Right cardiac atrium (tissue), 5 donors: ENCODE measurements at regions not wholly inside any gene's neighbourhood (a gene's known extent, or its start where the extent isn't known, plus 50 kb on each side); places are given as distances from the start of the nearest gene placed in this dataset.

Experiments
- ATAC-seq, 2 donors: fragments of 200-7000 bp; cut with Tn5 transposase; one replicate each; pipeline versions ENCODE4 v1.8.0 to v1.9.1; 2020; ENCODE audit warnings: moderate library complexity in 2 of 2, mild to moderate bottlenecking in 1 of 2
- DNase-seq, 3 donors: peaks; one replicate each; pipeline ENCODE4 v3.0.0-alpha.2; 2020
- H3K27ac ChIP-seq: one replicate; pipeline ENCODE4 v1.5.1; 2013; ENCODE audit warnings: mild to moderate bottlenecking, low read length, control low read depth, moderate library complexity
- H3K27me3 ChIP-seq: one replicate; pipeline ENCODE4 v1.6.1; 2013; ENCODE audit not compliant: control insufficient read depth, insufficient read depth
- H3K4me1 ChIP-seq: one replicate; pipeline ENCODE4 v1.6.1; 2013; ENCODE audit warnings: low read length; ENCODE audit not compliant: control insufficient read depth, insufficient read depth
- H3K4me3 ChIP-seq: one replicate; pipeline ENCODE4 v1.5.1; 2013; ENCODE audit warnings: low read length, control low read depth
- H3K9me3 ChIP-seq: one replicate; pipeline ENCODE4 v1.6.1; 2013; ENCODE audit warnings: low read length; ENCODE audit not compliant: control insufficient read depth
- WGBS: extraction: QIAGEN DNeasy Blood & Tissue Kit; methylation state at CpG from one replicate; pipeline ENCODE4 v1.1.7; 2013; 5-methylcytosine and 5-hydroxymethylcytosine counted together
- intact Hi-C, 4 donors: fragments of 100-400 bp; cut with DNase I; formaldehyde crosslinking; loops; one replicate each; pipeline versions ENCODE4 v1.11.0 to v1.14.0; 2022 to 2023
- donor health status: healthy with polysubstance abuse.
- donor health status: DM: no; HTN: yes; CAD: no.
- donor health status: DM: no; HTN: no; CAD: no.
- donor health status: DM: no; HTN: yes; CAD: no; lungs with severe emphysema.
- donor health status: DM: yes; HTN: yes; CAD: no.

- no peak for ATAC-seq
- 62% methylated on average over 1 of the region's 1 CpG for WGBS
These were observed 257.8 kb downstream of the ARAP2 start for GRCh38 chr4:35986537-35986936.

GRCh38 chr4:35993606-35994005, 250.7 kb downstream of the ARAP2 start:
- DNase-seq (no peak), ATAC-seq (no peak)
- no peaks in the 10 kb centered on the region for H3K9me3 ChIP-seq
- intact Hi-C loops, result no loop called here
- no peak overlapping the region for H3K4me3 ChIP-seq
- H3K4me1 ChIP-seq, result no peaks in the 10 kb centered on the region
- no peak overlapping the region for H3K27ac ChIP-seq
- no peaks in the 10 kb centered on the region for H3K27me3 ChIP-seq
- 50% methylated on average over 2 of the region's 2 CpGs for WGBS

More at GRCh38 chr4:35986537-35986936, 257.8 kb downstream of the ARAP2 start:
- no peak for DNase-seq
- Histone ChIP-seq H3K9me3 (no peaks in the 10 kb centered on the region), H3K4me1 (no peaks in the 10 kb centered on the region), H3K27me3 (no peaks in the 10 kb centered on the region), H3K4me3 (no peak overlapping the region), H3K27ac (no peak overlapping the region)
- intact Hi-C loops, result no loop called here

GRCh38 chr4:36000941-36001557, 243.3 kb downstream of the ARAP2 start:
- WGBS, result 63% methylated on average over 3 of the region's 3 CpGs
- no peak overlapping the region for H3K27ac ChIP-seq
- H3K4me3 ChIP-seq, result no peak overlapping the region
- no peaks in the 10 kb centered on the region for H3K4me1 ChIP-seq
- DNase-seq, result no peak
- ATAC-seq, result no peak
- intact Hi-C loops, result no loop called here
- H3K9me3 ChIP-seq, result no peaks in the 10 kb centered on the region
- no peaks in the 10 kb centered on the region for H3K27me3 ChIP-seq

- no peak for ATAC-seq
These were observed 241.3 kb downstream of the ARAP2 start for GRCh38 chr4:36003051-36003450.

GRCh38 chr4:36004204-36004851, 240.0 kb downstream of the ARAP2 start:
- intact Hi-C loops, result no loop called here
- H3K4me3 ChIP-seq, result no peak overlapping the region

More at GRCh38 chr4:36003051-36003450, 241.3 kb downstream of the ARAP2 start:
- 93% methylated on average over 12 of the region's 12 CpGs for WGBS
- Histone ChIP-seq H3K27me3 (no peaks in the 10 kb centered on the region), H3K27ac (no peak overlapping the region), H3K4me1 (no peaks in the 10 kb centered on the region), H3K4me3 (no peak overlapping the region), H3K9me3 (no peaks in the 10 kb centered on the region)
- intact Hi-C loops, result no loop called here
- DNase-seq, result no peak

GRCh38 chr4:36006226-36006625, 238.1 kb downstream of the ARAP2 start:
- WGBS, result 64% methylated on average over 5 of the region's 5 CpGs
- no peaks in the 10 kb centered on the region for H3K9me3 ChIP-seq
- DNase-seq, result no peak
- H3K27me3 ChIP-seq, result no peaks in the 10 kb centered on the region
- H3K27ac ChIP-seq, result no peak overlapping the region
- intact Hi-C loops, result no loop called here
- no peak overlapping the region for H3K4me3 ChIP-seq
- no peak for ATAC-seq
- H3K4me1 ChIP-seq, result no peaks in the 10 kb centered on the region

More at GRCh38 chr4:36004204-36004851, 240.0 kb downstream of the ARAP2 start:
- Histone ChIP-seq H3K9me3 (no peaks in the 10 kb centered on the region), H3K27me3 (no peaks in the 10 kb centered on the region), H3K27ac (no peak overlapping the region), H3K4me1 (no peaks in the 10 kb centered on the region)
- ATAC-seq (no peak), DNase-seq (no peak)
- 75% methylated on average over 2 of the region's 2 CpGs for WGBS

GRCh38 chr4:36010397-36010929, 233.9 kb downstream of the ARAP2 start:
- no peak overlapping the region for H3K4me3 ChIP-seq
- intact Hi-C loops, result no loop called here
- no peak overlapping the region for H3K27ac ChIP-seq
- no peaks in the 10 kb centered on the region for H3K27me3 ChIP-seq
- DNase-seq (no peak), ATAC-seq (no peak)
- H3K9me3 ChIP-seq, result no peaks in the 10 kb centered on the region
- no peaks in the 10 kb centered on the region for H3K4me1 ChIP-seq
- 72% methylated on average over 4 of the region's 4 CpGs for WGBS

GRCh38 chr4:36011381-36011780, 232.9 kb downstream of the ARAP2 start:
- H3K4me3 ChIP-seq, result no peak overlapping the region
- H3K27ac ChIP-seq, result no peak overlapping the region
- ATAC-seq (no peak), DNase-seq (no peak)
- H3K4me1 ChIP-seq, result no peaks in the 10 kb centered on the region
- H3K27me3 ChIP-seq, result no peaks in the 10 kb centered on the region
- H3K9me3 ChIP-seq, result no peaks in the 10 kb centered on the region
- intact Hi-C loops, result no loop called here

GRCh38 chr4:36012503-36012902, 231.8 kb downstream of the ARAP2 start:
- Histone ChIP-seq H3K4me3 (no peak overlapping the region), H3K4me1 (no peaks in the 10 kb centered on the region), H3K27ac (no peak overlapping the region), H3K27me3 (no peaks in the 10 kb centered on the region), H3K9me3 (no peaks in the 10 kb centered on the region)
- intact Hi-C loops, result no loop called here
- ATAC-seq (no peak), DNase-seq (no peak)
- 69% methylated on average over 3 of the region's 3 CpGs for WGBS

- no peak for ATAC-seq
- 74% methylated on average over 5 of the region's 5 CpGs for WGBS
These were observed 231.1 kb downstream of the ARAP2 start for GRCh38 chr4:36013206-36013605.

More at GRCh38 chr4:36013206-36013605, 231.1 kb downstream of the ARAP2 start:
- no peaks in the 10 kb centered on the region for H3K27me3 ChIP-seq
- H3K4me3 ChIP-seq, result no peak overlapping the region
- intact Hi-C loops, result no loop called here
- DNase-seq, result no peak
- H3K9me3 ChIP-seq, result no peaks in the 10 kb centered on the region
- no peak overlapping the region for H3K27ac ChIP-seq
- no peaks in the 10 kb centered on the region for H3K4me1 ChIP-seq
